Activated CD8-positive, alpha-beta T cell treated with anti-CD3 and anti-CD28 coated beads for 36 hours (primary cell): ENCODE measurements at regions not wholly inside any gene's neighbourhood (a gene's known extent, or its start where the extent isn't known, plus 50 kb on each side); places are given as distances from the start of the nearest gene placed in this dataset.
A peak's percentile ranks its signal among the peaks of the same experiment; 100 is the strongest.
"Not testable (repeated sequence)": the region's sequence is repeated elsewhere in the genome, so short reads cannot be mapped to it uniquely, and the experiment has no call there.

Experiments
- ATAC-seq: fragments of 200-7000 bp; cut with Tn5 transposase; one replicate; pipeline ENCODE4 v1.10.0; 2021; ENCODE audit warnings: mild to moderate bottlenecking, moderate library complexity
- CTCF ChIA-PET: fragments of 350-600 bp; sonication (Branson Sonifier 250); formaldehyde crosslinking; loops from one replicate; lab custom pipeline; 2021; ENCODE audit warnings: antibody characterized with exemption; lab: Charles Lee
- POLR2A ChIA-PET: fragments of 350-600 bp; sonication (Branson Sonifier 250); formaldehyde crosslinking; loops from one replicate; lab custom pipeline; 2021; ENCODE audit warnings: antibody characterized with exemption; lab: Charles Lee
- DNase-seq: peaks from one replicate; pipeline ENCODE4 v3.0.0-alpha.2; 2020
- H3K27ac Mint-ChIP-seq: one replicate; pipeline ENCODE4 v1.8.0; 2021; ENCODE audit warnings: mild to moderate bottlenecking, mixed read lengths
- H3K27me3 Mint-ChIP-seq: one replicate; pipeline ENCODE4 v1.8.0; 2021; ENCODE audit warnings: mixed read lengths
- H3K36me3 Mint-ChIP-seq: one replicate; pipeline ENCODE4 v1.8.0; 2021; ENCODE audit warnings: low read depth, mixed read lengths
- H3K4me1 Mint-ChIP-seq: one replicate; pipeline ENCODE4 v1.8.0; 2021; ENCODE audit warnings: low read depth, mixed read lengths
- H3K4me3 Mint-ChIP-seq: one replicate; pipeline ENCODE4 v1.8.0; 2021; ENCODE audit warnings: mild to moderate bottlenecking, moderate library complexity, mixed read lengths
- H3K9me3 Mint-ChIP-seq: one replicate; pipeline ENCODE4 v1.8.0; 2021; ENCODE audit warnings: mixed read lengths
- CTCF ChIP-seq: fragments of 200-600 bp; IDR thresholded peaks from one replicate; pipeline ENCODE4 v1.8.0; 2022; ENCODE audit warnings: antibody characterized with exemption, mild to moderate bottlenecking
- intact Hi-C: fragments of 100-400 bp; cut with micrococcal nuclease; formaldehyde crosslinking; loops from one replicate; pipeline ENCODE4 v1.10.0; 2022

GRCh38 chr12:102305486-102305885, 107.9 kb upstream of the PMCH start:
- no peak for TF ChIP-seq CTCF
- intact Hi-C loops: no loop called here
- Mint-ChIP-seq H3K9me3 (peaks cover 3% of the 10 kb centered on the region), H3K4me1 (no peaks in the 10 kb centered on the region), H3K36me3 (no peaks in the 10 kb centered on the region), H3K27me3 (peaks cover 1% of the 10 kb centered on the region), H3K27ac (no peak overlapping the region), H3K4me3 (no peak overlapping the region)
- no peak for DNase-seq
- POLR2A ChIA-PET: no interaction called here
- no peak for ATAC-seq
- CTCF ChIA-PET: no interaction called here

GRCh38 chr12:102304667-102305066, 107.0 kb upstream of the PMCH start:
- H3K4me3 Mint-ChIP-seq, POLR2A ChIA-PET, H3K27ac Mint-ChIP-seq, H3K27me3 Mint-ChIP-seq, H3K9me3 Mint-ChIP-seq, ATAC-seq, DNase-seq, H3K4me1 Mint-ChIP-seq, H3K36me3 Mint-ChIP-seq: not testable (repeated sequence)
- intact Hi-C loops: loop anchor here (5.0 kb wide), 1 partner anchor 173 kb away; no protein-coding TSS in a partner anchor
- CTCF ChIA-PET: interaction anchor here (0.6 kb wide), 1 partner anchor 11 kb away, joined by 3 read pairs; no protein-coding TSS in a partner anchor

- Mint-ChIP-seq H3K4me1 (no peaks in the 10 kb centered on the region), H3K27ac (no peak overlapping the region), H3K36me3 (no peaks in the 10 kb centered on the region), H3K27me3 (peaks cover 3% of the 10 kb centered on the region), H3K9me3 (peaks cover 3% of the 10 kb centered on the region), H3K4me3 (no peak overlapping the region)
- ChIA-PET CTCF (no interaction called here), POLR2A (no interaction called here)
- DNase-seq: no peak
- intact Hi-C loops: loop anchor here (5.0 kb wide), 1 partner anchor 175 kb away; no protein-coding TSS in a partner anchor
- TF ChIP-seq CTCF: no peak
- no peak for ATAC-seq
Observed at GRCh38 chr12:102302553-102302952, 104.9 kb upstream of the PMCH start.

DNA sequence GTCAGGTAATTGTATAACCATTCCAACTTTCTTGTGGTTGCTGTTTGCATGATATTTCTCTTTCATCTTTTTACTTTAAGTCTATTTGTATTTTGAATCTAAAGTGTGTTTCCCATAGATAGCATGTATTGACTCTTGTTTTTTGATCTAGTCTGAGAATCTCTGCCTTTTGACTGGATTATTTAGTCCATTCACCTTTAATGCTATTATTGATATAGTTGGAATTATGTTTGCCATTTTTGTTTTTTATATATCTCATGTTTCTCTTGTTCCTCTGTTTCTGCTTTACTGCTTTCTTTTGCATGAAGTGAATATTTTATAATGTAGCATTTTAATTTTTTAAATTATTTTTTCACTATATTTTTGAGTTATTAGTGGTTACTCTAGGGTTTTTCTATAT, 103.9 kb upstream of the PMCH start:
- H3K27me3 Mint-ChIP-seq: peaks cover 6% of the 10 kb centered on the region
- no peak overlapping the region for H3K4me3 Mint-ChIP-seq
- intact Hi-C loops: loop anchor here (5.0 kb wide), 1 partner anchor 176 kb away; no protein-coding TSS in a partner anchor
- ATAC-seq (no peak), DNase-seq (no peak)
- no peak overlapping the region for H3K27ac Mint-ChIP-seq
- CTCF ChIA-PET: no interaction called here
- H3K9me3 Mint-ChIP-seq: no peaks in the 10 kb centered on the region
- H3K36me3 Mint-ChIP-seq: no peaks in the 10 kb centered on the region
- no peaks in the 10 kb centered on the region for H3K4me1 Mint-ChIP-seq
- POLR2A ChIA-PET: no interaction called here
- no peak for TF ChIP-seq CTCF

GRCh38 chr12:102300824-102301461, 103.3 kb upstream of the PMCH start:
- H3K4me1 Mint-ChIP-seq: no peaks in the 10 kb centered on the region
- DNase-seq (peak; percentile 33), ATAC-seq (peak; percentile 73)
- H3K27ac Mint-ChIP-seq: no peak overlapping the region
- ChIA-PET POLR2A (interaction anchor here (1.0 kb wide), 1 partner anchor 231 kb away, joined by 3 read pairs; no protein-coding TSS in a partner anchor), CTCF (interaction anchor here (0.7 to 1.4 kb wide), 3 partner anchors 14 to 184 kb away, joined by 3 to 7 read pairs (median 4); no protein-coding TSS in a partner anchor)
- no peaks in the 10 kb centered on the region for H3K9me3 Mint-ChIP-seq
- TF ChIP-seq CTCF: peak; percentile 54
- no peaks in the 10 kb centered on the region for H3K36me3 Mint-ChIP-seq
- H3K27me3 Mint-ChIP-seq: peaks cover 6% of the 10 kb centered on the region
- no peak overlapping the region for H3K4me3 Mint-ChIP-seq
- intact Hi-C loops: loop anchor here (5.0 kb wide), 1 partner anchor 176 kb away; no protein-coding TSS in a partner anchor
